ENCODE measurements at regions not wholly inside any gene's neighbourhood (a gene's known extent, or its start where the extent isn't known, plus 50 kb on each side); places are given as distances from the start of the nearest gene placed in this dataset.

DNA sequence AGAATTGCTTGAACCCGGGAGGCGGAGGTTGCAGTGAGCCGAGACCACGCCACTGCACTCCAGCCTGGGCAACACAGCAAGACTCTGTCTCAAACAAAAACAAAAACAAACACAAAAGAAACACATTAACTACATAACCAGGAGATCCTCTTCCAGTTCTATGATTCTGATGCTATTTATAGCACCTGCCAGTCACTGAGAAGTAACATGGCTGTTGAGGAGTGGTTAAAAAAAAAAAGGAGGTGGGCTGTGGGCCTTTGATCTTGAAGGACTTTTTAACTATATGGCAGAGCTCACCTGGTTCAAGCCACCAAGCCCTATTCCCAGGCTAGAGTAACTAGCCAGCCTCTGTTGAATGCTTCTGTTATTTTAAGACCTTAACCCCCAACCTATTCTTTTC is 148.8 kb downstream of the ZBTB18 start:
- H3K9me3 ChIP-seq (ENCODE audit: insufficient read depth, low read depth, low read length), result no peaks in the 10 kb centered on the region
- H2AFZ ChIP-seq (ENCODE audit: low read length), result no peak overlapping the region
- H3K27me3 ChIP-seq (ENCODE audit: insufficient read depth, low read length, poor library complexity, severe bottlenecking), result no peaks in the 10 kb centered on the region
- H3K79me2 ChIP-seq (ENCODE audit: insufficient read depth, low read length), result no peaks in the 10 kb centered on the region
- TF ChIP-seq, protein P1, sequence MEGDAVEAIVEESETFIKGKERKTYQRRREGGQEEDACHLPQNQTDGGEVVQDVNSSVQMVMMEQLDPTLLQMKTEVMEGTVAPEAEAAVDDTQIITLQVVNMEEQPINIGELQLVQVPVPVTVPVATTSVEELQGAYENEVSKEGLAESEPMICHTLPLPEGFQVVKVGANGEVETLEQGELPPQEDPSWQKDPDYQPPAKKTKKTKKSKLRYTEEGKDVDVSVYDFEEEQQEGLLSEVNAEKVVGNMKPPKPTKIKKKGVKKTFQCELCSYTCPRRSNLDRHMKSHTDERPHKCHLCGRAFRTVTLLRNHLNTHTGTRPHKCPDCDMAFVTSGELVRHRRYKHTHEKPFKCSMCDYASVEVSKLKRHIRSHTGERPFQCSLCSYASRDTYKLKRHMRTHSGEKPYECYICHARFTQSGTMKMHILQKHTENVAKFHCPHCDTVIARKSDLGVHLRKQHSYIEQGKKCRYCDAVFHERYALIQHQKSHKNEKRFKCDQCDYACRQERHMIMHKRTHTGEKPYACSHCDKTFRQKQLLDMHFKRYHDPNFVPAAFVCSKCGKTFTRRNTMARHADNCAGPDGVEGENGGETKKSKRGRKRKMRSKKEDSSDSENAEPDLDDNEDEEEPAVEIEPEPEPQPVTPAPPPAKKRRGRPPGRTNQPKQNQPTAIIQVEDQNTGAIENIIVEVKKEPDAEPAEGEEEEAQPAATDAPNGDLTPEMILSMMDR (conservative IDR thresholded peaks at IDR 0.05; ENCODE audit: low read length), result no peak
- no peak for TF ChIP-seq EZH2phosphoT487 (IDR thresholded peaks at IDR 0.05; ENCODE audit: borderline replicate concordance)
- H4K20me1 ChIP-seq (ENCODE audit: insufficient read depth, low read length, poor library complexity, severe bottlenecking), result no peaks in the 10 kb centered on the region
- H3K9me2 ChIP-seq (replicated peaks; ENCODE audit: low read depth, low read length), result no peaks in the 10 kb centered on the region
- H3K4me1 ChIP-seq (ENCODE audit: insufficient read depth, low read length, poor library complexity, severe bottlenecking), result no peaks in the 10 kb centered on the region
- no peaks in the 10 kb centered on the region for H3K36me3 ChIP-seq (ENCODE audit: insufficient read depth, low read length)
- no peak overlapping the region for H3K4me3 ChIP-seq (ENCODE audit: low read length, poor library complexity, severe bottlenecking)
- H3F3A ChIP-seq (ENCODE audit: low read depth), result no peaks in the 10 kb centered on the region
- H3K4me2 ChIP-seq (ENCODE audit: low read depth, low read length, poor library complexity, severe bottlenecking), result no peak overlapping the region
- no peak overlapping the region for H3K9ac ChIP-seq (ENCODE audit: low read depth, low read length, poor library complexity, severe bottlenecking)

DNA sequence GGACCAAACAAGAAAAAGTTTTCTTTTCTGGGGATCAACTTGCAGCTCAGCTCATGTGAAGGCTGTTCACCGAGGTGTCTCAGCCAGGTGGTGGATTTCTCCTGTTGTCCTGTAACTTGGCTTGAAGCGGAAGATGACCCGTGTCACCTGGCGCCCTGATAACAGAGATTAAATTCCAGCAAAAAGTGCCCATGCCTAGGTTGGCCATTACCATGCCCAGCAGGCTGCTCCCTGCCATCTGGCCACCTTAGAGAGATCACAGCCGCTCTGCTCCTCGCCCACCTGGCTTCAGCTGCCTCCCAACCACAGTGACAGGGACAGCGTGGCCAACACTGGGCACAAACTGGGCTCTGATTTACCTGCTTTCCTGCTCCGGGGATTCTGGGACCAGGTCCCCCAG is 149.5 kb downstream of the ZBTB18 start:
- Histone ChIP-seq H3K79me2 (ENCODE audit: insufficient read depth, low read length) (no peaks in the 10 kb centered on the region), H3K9ac (ENCODE audit: low read depth, low read length, poor library complexity, severe bottlenecking) (no peak overlapping the region), H3F3A (ENCODE audit: low read depth) (no peaks in the 10 kb centered on the region), H3K4me1 (ENCODE audit: insufficient read depth, low read length, poor library complexity, severe bottlenecking) (no peaks in the 10 kb centered on the region), H3K36me3 (ENCODE audit: insufficient read depth, low read length) (no peaks in the 10 kb centered on the region), H3K27me3 (ENCODE audit: insufficient read depth, low read length, poor library complexity, severe bottlenecking) (no peaks in the 10 kb centered on the region), H4K20me1 (ENCODE audit: insufficient read depth, low read length, poor library complexity, severe bottlenecking) (no peaks in the 10 kb centered on the region), H3K9me3 (ENCODE audit: insufficient read depth, low read depth, low read length) (no peaks in the 10 kb centered on the region), H3K9me2 (replicated peaks; ENCODE audit: low read depth, low read length) (no peaks in the 10 kb centered on the region), H2AFZ (ENCODE audit: low read length) (no peak overlapping the region), H3K4me2 (ENCODE audit: low read depth, low read length, poor library complexity, severe bottlenecking) (no peak overlapping the region), H3K4me3 (ENCODE audit: low read length, poor library complexity, severe bottlenecking) (no peak overlapping the region)
- TF ChIP-seq, protein P1 (conservative IDR thresholded peaks at IDR 0.05; ENCODE audit: low read length), result no peak
- no peak for TF ChIP-seq EZH2phosphoT487 (IDR thresholded peaks at IDR 0.05; ENCODE audit: borderline replicate concordance)

DNA sequence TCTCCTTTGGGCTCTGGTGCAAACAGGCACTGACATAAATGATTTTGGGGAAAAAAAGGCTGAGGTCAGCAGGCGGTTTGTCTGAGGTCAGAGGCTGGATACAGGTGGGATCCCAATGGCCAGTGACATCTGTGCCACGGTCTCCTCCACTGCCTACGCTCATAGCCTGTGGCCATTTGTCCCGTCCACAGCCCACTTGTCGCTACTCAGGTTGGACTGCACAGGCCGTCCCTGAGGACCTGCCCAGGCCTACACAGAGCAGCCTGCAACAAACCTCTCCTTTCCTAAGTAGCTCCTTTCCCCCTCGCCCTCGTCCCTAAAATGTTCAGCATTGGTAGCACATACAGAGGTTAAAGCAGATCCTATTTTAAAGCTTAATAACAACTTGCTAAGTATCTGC is 150.7 kb downstream of the ZBTB18 start:
- no peak overlapping the region for H3K4me2 ChIP-seq (ENCODE audit: low read depth, low read length, poor library complexity, severe bottlenecking)
- H3K9ac ChIP-seq (ENCODE audit: low read depth, low read length, poor library complexity, severe bottlenecking), result no peak overlapping the region
- H3K4me3 ChIP-seq (ENCODE audit: low read length, poor library complexity, severe bottlenecking), result no peak overlapping the region
- H4K20me1 ChIP-seq (ENCODE audit: insufficient read depth, low read length, poor library complexity, severe bottlenecking), result no peaks in the 10 kb centered on the region
- H3K4me1 ChIP-seq (ENCODE audit: insufficient read depth, low read length, poor library complexity, severe bottlenecking), result no peaks in the 10 kb centered on the region
- H3K27me3 ChIP-seq (ENCODE audit: insufficient read depth, low read length, poor library complexity, severe bottlenecking), result no peaks in the 10 kb centered on the region
- H2AFZ ChIP-seq (ENCODE audit: low read length), result no peak overlapping the region
- no peaks in the 10 kb centered on the region for H3K9me2 ChIP-seq (replicated peaks; ENCODE audit: low read depth, low read length)
- no peaks in the 10 kb centered on the region for H3K9me3 ChIP-seq (ENCODE audit: insufficient read depth, low read depth, low read length)
- no peaks in the 10 kb centered on the region for H3K79me2 ChIP-seq (ENCODE audit: insufficient read depth, low read length)
- TF ChIP-seq, protein P1 (conservative IDR thresholded peaks at IDR 0.05; ENCODE audit: low read length), result no peak
- TF ChIP-seq EZH2phosphoT487 (IDR thresholded peaks at IDR 0.05; ENCODE audit: borderline replicate concordance), result no peak
- no peaks in the 10 kb centered on the region for H3F3A ChIP-seq (ENCODE audit: low read depth)
- no peaks in the 10 kb centered on the region for H3K36me3 ChIP-seq (ENCODE audit: insufficient read depth, low read length)

All from Loucy (cell line).